ENCODE measurements at regions not wholly inside any gene's neighbourhood (a gene's known extent, or its start where the extent isn't known, plus 50 kb on each side); places are given as distances from the start of the nearest gene placed in this dataset.
"Not testable (repeated sequence)": the region's sequence is repeated elsewhere in the genome, so short reads cannot be mapped to it uniquely, and the experiment has no call there.

GRCh38 chr3:110677506-110677905, 394.1 kb upstream of the NECTIN3 start:
- no peak for DNase-seq
- Histone ChIP-seq H3K27ac (ENCODE audit: low read depth in 1 of 3, low read length in 2 of 3) (no peak overlapping the region), H3K4me3 (ENCODE audit: low read depth in 1 of 3, low read length in 3 of 3) (no peak overlapping the region), H3K27me3 (ENCODE audit: control insufficient read depth in 3 of 3, insufficient read depth in 3 of 3, low read length in 3 of 3) (no peaks in the 10 kb centered on the region), H3K9me3 (ENCODE audit: control insufficient read depth in 2 of 2, insufficient read depth in 1 of 2, low read depth in 1 of 2, low read length in 1 of 2) (peaks cover 0 to 2% of the 10 kb centered on the region in 2 donors), H3K36me3 (ENCODE audit: control insufficient read depth in 3 of 3, insufficient read depth in 2 of 3, low read depth in 1 of 3, low read length in 3 of 3) (no peaks in the 10 kb centered on the region), H3K4me1 (ENCODE audit: control insufficient read depth in 3 of 3, insufficient read depth in 2 of 3, low read depth in 1 of 3, low read length in 2 of 3) (no peaks in the 10 kb centered on the region)
- no peak for FAIRE-seq
- 71 to 96% (median 81%) methylated on average over 3 of the region's 3 CpGs for WGBS, 3 donors

GRCh38 chr3:110679285-110679684, 392.3 kb upstream of the NECTIN3 start:
- 60 to 82% (median 79%) methylated on average over 2 of the region's 2 CpGs for WGBS, 3 donors
- Histone ChIP-seq H3K36me3 (ENCODE audit: control insufficient read depth in 3 of 3, insufficient read depth in 2 of 3, low read depth in 1 of 3, low read length in 3 of 3) (no peaks in the 10 kb centered on the region), H3K27me3 (ENCODE audit: control insufficient read depth in 3 of 3, insufficient read depth in 3 of 3, low read length in 3 of 3) (no peaks in the 10 kb centered on the region), H3K27ac (ENCODE audit: low read depth in 1 of 3, low read length in 2 of 3) (no peak overlapping the region), H3K4me1 (ENCODE audit: control insufficient read depth in 3 of 3, insufficient read depth in 2 of 3, low read depth in 1 of 3, low read length in 2 of 3) (no peaks in the 10 kb centered on the region), H3K9me3 (ENCODE audit: control insufficient read depth in 2 of 2, insufficient read depth in 1 of 2, low read depth in 1 of 2, low read length in 1 of 2) (peaks cover 0 to 2% of the 10 kb centered on the region in 2 donors), H3K4me3 (ENCODE audit: low read depth in 1 of 3, low read length in 3 of 3) (no peak overlapping the region)
- DNase-seq, result no peak
- FAIRE-seq, result no peak

GRCh38 chr3:110680450-110680849, 391.2 kb upstream of the NECTIN3 start:
- FAIRE-seq (no peak), DNase-seq (no peak)
- H3K27me3 ChIP-seq (ENCODE audit: control insufficient read depth in 3 of 3, insufficient read depth in 3 of 3, low read length in 3 of 3), result no peaks in the 10 kb centered on the region
- no peak overlapping the region for H3K4me3 ChIP-seq (ENCODE audit: low read depth in 1 of 3, low read length in 3 of 3)
- 66 to 69% (median 67%) methylated on average over 5 of the region's 5 CpGs for WGBS, 3 donors
- H3K4me1 ChIP-seq (ENCODE audit: control insufficient read depth in 3 of 3, insufficient read depth in 2 of 3, low read depth in 1 of 3, low read length in 2 of 3), result no peaks in the 10 kb centered on the region
- H3K36me3 ChIP-seq (ENCODE audit: control insufficient read depth in 3 of 3, insufficient read depth in 2 of 3, low read depth in 1 of 3, low read length in 3 of 3), result no peaks in the 10 kb centered on the region
- H3K9me3 ChIP-seq (ENCODE audit: control insufficient read depth in 2 of 2, insufficient read depth in 1 of 2, low read depth in 1 of 2, low read length in 1 of 2), result peaks cover 0 to 2% of the 10 kb centered on the region in 2 donors
- no peak overlapping the region for H3K27ac ChIP-seq (ENCODE audit: low read depth in 1 of 3, low read length in 2 of 3)

- FAIRE-seq (no peak), DNase-seq (no peak)
- Histone ChIP-seq H3K4me1 (ENCODE audit: control insufficient read depth in 3 of 3, insufficient read depth in 2 of 3, low read depth in 1 of 3, low read length in 2 of 3) (no peaks in the 10 kb centered on the region), H3K4me3 (ENCODE audit: low read depth in 1 of 3, low read length in 3 of 3) (no peak overlapping the region), H3K27ac (ENCODE audit: low read depth in 1 of 3, low read length in 2 of 3) (no peak overlapping the region), H3K36me3 (ENCODE audit: control insufficient read depth in 3 of 3, insufficient read depth in 2 of 3, low read depth in 1 of 3, low read length in 3 of 3) (no peaks in the 10 kb centered on the region), H3K27me3 (ENCODE audit: control insufficient read depth in 3 of 3, insufficient read depth in 3 of 3, low read length in 3 of 3) (no peaks in the 10 kb centered on the region), H3K9me3 (ENCODE audit: control insufficient read depth in 2 of 2, insufficient read depth in 1 of 2, low read depth in 1 of 2, low read length in 1 of 2) (peaks cover 0 to 2% of the 10 kb centered on the region in 2 donors)
- 77 to 91% (median 79%) methylated on average over 4 of the region's 4 CpGs for WGBS, 3 donors
These were observed 387.1 kb upstream of the NECTIN3 start for GRCh38 chr3:110684466-110684865.

GRCh38 chr3:110685630-110686029, 386.0 kb upstream of the NECTIN3 start:
- DNase-seq (no peak), FAIRE-seq (no peak)
- peaks cover 0 to 2% of the 10 kb centered on the region in 2 donors for H3K9me3 ChIP-seq (ENCODE audit: control insufficient read depth in 2 of 2, insufficient read depth in 1 of 2, low read depth in 1 of 2, low read length in 1 of 2)
- 61 to 86% (median 76%) methylated on average over 4 of the region's 4 CpGs for WGBS, 3 donors
- no peaks in the 10 kb centered on the region for H3K27me3 ChIP-seq (ENCODE audit: control insufficient read depth in 3 of 3, insufficient read depth in 3 of 3, low read length in 3 of 3)
- H3K4me3 ChIP-seq (ENCODE audit: low read depth in 1 of 3, low read length in 3 of 3), result no peak overlapping the region
- no peaks in the 10 kb centered on the region for H3K4me1 ChIP-seq (ENCODE audit: control insufficient read depth in 3 of 3, insufficient read depth in 2 of 3, low read depth in 1 of 3, low read length in 2 of 3)
- no peaks in the 10 kb centered on the region for H3K36me3 ChIP-seq (ENCODE audit: control insufficient read depth in 3 of 3, insufficient read depth in 2 of 3, low read depth in 1 of 3, low read length in 3 of 3)
- H3K27ac ChIP-seq (ENCODE audit: low read depth in 1 of 3, low read length in 2 of 3), result no peak overlapping the region

GRCh38 chr3:110686701-110687100, 384.9 kb upstream of the NECTIN3 start:
- H3K27me3 ChIP-seq (ENCODE audit: control insufficient read depth in 3 of 3, insufficient read depth in 3 of 3, low read length in 3 of 3), result no peaks in the 10 kb centered on the region
- no peaks in the 10 kb centered on the region for H3K4me1 ChIP-seq (ENCODE audit: control insufficient read depth in 3 of 3, insufficient read depth in 2 of 3, low read depth in 1 of 3, low read length in 2 of 3)
- FAIRE-seq, result no peak
- DNase-seq, result no peak
- no peaks in the 10 kb centered on the region for H3K9me3 ChIP-seq (ENCODE audit: control insufficient read depth in 2 of 2, insufficient read depth in 1 of 2, low read depth in 1 of 2, low read length in 1 of 2)
- no peak overlapping the region for H3K27ac ChIP-seq (ENCODE audit: low read depth in 1 of 3, low read length in 2 of 3)
- WGBS, 3 donors, result 69 to 72% (median 72%) methylated on average over 3 of the region's 3 CpGs
- H3K36me3 ChIP-seq (ENCODE audit: control insufficient read depth in 3 of 3, insufficient read depth in 2 of 3, low read depth in 1 of 3, low read length in 3 of 3), result no peaks in the 10 kb centered on the region
- no peak overlapping the region for H3K4me3 ChIP-seq (ENCODE audit: low read depth in 1 of 3, low read length in 3 of 3)

GRCh38 chr3:110687138-110687537, 384.5 kb upstream of the NECTIN3 start:
- Histone ChIP-seq H3K4me3 (ENCODE audit: low read depth in 1 of 3, low read length in 3 of 3) (no peak overlapping the region), H3K9me3 (ENCODE audit: control insufficient read depth in 2 of 2, insufficient read depth in 1 of 2, low read depth in 1 of 2, low read length in 1 of 2) (no peaks in the 10 kb centered on the region), H3K27ac (ENCODE audit: low read depth in 1 of 3, low read length in 2 of 3) (no peak overlapping the region), H3K27me3 (ENCODE audit: control insufficient read depth in 3 of 3, insufficient read depth in 3 of 3, low read length in 3 of 3) (no peaks in the 10 kb centered on the region), H3K4me1 (ENCODE audit: control insufficient read depth in 3 of 3, insufficient read depth in 2 of 3, low read depth in 1 of 3, low read length in 2 of 3) (no peaks in the 10 kb centered on the region), H3K36me3 (ENCODE audit: control insufficient read depth in 3 of 3, insufficient read depth in 2 of 3, low read depth in 1 of 3, low read length in 3 of 3) (no peaks in the 10 kb centered on the region)
- FAIRE-seq, result no peak
- no peak for DNase-seq

GRCh38 chr3:110697961-110698360, 373.7 kb upstream of the NECTIN3 start:
- no peak for FAIRE-seq
- Histone ChIP-seq H3K4me1 (ENCODE audit: control insufficient read depth in 3 of 3, insufficient read depth in 2 of 3, low read depth in 1 of 3, low read length in 2 of 3) (no peaks in the 10 kb centered on the region), H3K9me3 (ENCODE audit: control insufficient read depth in 2 of 2, insufficient read depth in 1 of 2, low read depth in 1 of 2, low read length in 1 of 2) (peaks cover 0 to 8% of the 10 kb centered on the region in 2 donors), H3K36me3 (ENCODE audit: control insufficient read depth in 3 of 3, insufficient read depth in 2 of 3, low read depth in 1 of 3, low read length in 3 of 3) (no peaks in the 10 kb centered on the region), H3K27ac (ENCODE audit: low read depth in 1 of 3, low read length in 2 of 3) (no peak overlapping the region), H3K4me3 (ENCODE audit: low read depth in 1 of 3, low read length in 3 of 3) (no peak overlapping the region), H3K27me3 (ENCODE audit: control insufficient read depth in 3 of 3, insufficient read depth in 3 of 3, low read length in 3 of 3) (no peaks in the 10 kb centered on the region)
- no peak for DNase-seq
- 58 to 82% (median 74%) methylated on average over 4 of the region's 4 CpGs for WGBS, 3 donors

GRCh38 chr3:110704332-110704731, 367.3 kb upstream of the NECTIN3 start:
- not testable (repeated sequence) for H3K36me3 ChIP-seq (ENCODE audit: control insufficient read depth in 3 of 3, insufficient read depth in 2 of 3, low read depth in 1 of 3, low read length in 3 of 3); FAIRE-seq; H3K27me3 ChIP-seq (ENCODE audit: control insufficient read depth in 3 of 3, insufficient read depth in 3 of 3, low read length in 3 of 3); H3K4me3 ChIP-seq (ENCODE audit: low read depth in 1 of 3, low read length in 3 of 3); DNase-seq; H3K27ac ChIP-seq (ENCODE audit: low read depth in 1 of 3, low read length in 2 of 3); H3K4me1 ChIP-seq (ENCODE audit: control insufficient read depth in 3 of 3, insufficient read depth in 2 of 3, low read depth in 1 of 3, low read length in 2 of 3)
- peaks cover 0 to 12% of the 10 kb centered on the region in 2 donors for H3K9me3 ChIP-seq (ENCODE audit: control insufficient read depth in 2 of 2, insufficient read depth in 1 of 2, low read depth in 1 of 2, low read length in 1 of 2)

Data from small intestine (tissue), 7 donors.